GM19397 (cell line): ENCODE measurements at regions not wholly inside any gene's neighbourhood (a gene's known extent, or its start where the extent isn't known, plus 50 kb on each side); places are given as distances from the start of the nearest gene placed in this dataset.
A peak's percentile ranks its signal among the peaks of the same experiment; 100 is the strongest.
"Not testable (repeated sequence)": the region's sequence is repeated elsewhere in the genome, so short reads cannot be mapped to it uniquely, and the experiment has no call there.

Source experiments
- ATAC-seq: cut with Tn5 transposase; IDR thresholded peaks from one replicate; pipeline ENCODE4 v1.9.1; 2021; ENCODE audit warnings: mild to moderate bottlenecking, moderate library complexity; ENCODE audit not compliant: unreplicated experiment

- no peak for ATAC-seq
These were observed 250.6 kb upstream of the KLF8 start for GRCh38 chrX:55981603-55982002.

- ATAC-seq: no peak
These were observed 235.5 kb upstream of the KLF8 start for GRCh38 chrX:55996649-55997048.

GRCh38 chrX:56000174-56000573 lies 232.0 kb upstream of the KLF8 start:
- no peak for ATAC-seq

- no peak for ATAC-seq
These were observed 231.4 kb upstream of the KLF8 start for GRCh38 chrX:56000729-56001128.

GRCh38 chrX:56025872-56026571 lies 206.1 kb upstream of the KLF8 start:
- ATAC-seq: no peak

- ATAC-seq: no peak
These were observed 205.3 kb upstream of the KLF8 start for GRCh38 chrX:56026815-56027214.

GRCh38 chrX:56029188-56029587 lies 203.0 kb upstream of the KLF8 start:
- ATAC-seq: no peak

- no peak for ATAC-seq
These were observed 202.5 kb upstream of the KLF8 start for GRCh38 chrX:56029691-56030090.

GRCh38 chrX:56031409-56031808 lies 200.7 kb upstream of the KLF8 start:
- no peak for ATAC-seq

- no peak for ATAC-seq
These were observed 198.5 kb upstream of the KLF8 start for GRCh38 chrX:56033495-56034180.

GRCh38 chrX:56052673-56053330 lies 179.4 kb upstream of the KLF8 start:
- ATAC-seq: not testable (repeated sequence)

- no peak for ATAC-seq
These were observed 174.8 kb upstream of the KLF8 start for GRCh38 chrX:56057325-56057724.

- ATAC-seq: peak; percentile 64
These were observed 166.1 kb upstream of the KLF8 start for GRCh38 chrX:56066016-56066415.

GRCh38 chrX:56068274-56068758 lies 163.8 kb upstream of the KLF8 start:
- peak; percentile 34 for ATAC-seq

- no peak for ATAC-seq
These were observed 162.7 kb upstream of the KLF8 start for GRCh38 chrX:56069299-56069931.

- no peak for ATAC-seq
These were observed 142.8 kb upstream of the KLF8 start for GRCh38 chrX:56089376-56089775.

GRCh38 chrX:56099271-56099670 lies 132.9 kb upstream of the KLF8 start:
- ATAC-seq: no peak

- ATAC-seq: no peak
These were observed 124.8 kb upstream of the KLF8 start for GRCh38 chrX:56107320-56107719.

- no peak for ATAC-seq
These were observed 118.2 kb upstream of the KLF8 start for GRCh38 chrX:56113785-56114436.

- no peak for ATAC-seq
These were observed 117.7 kb upstream of the KLF8 start for GRCh38 chrX:56114437-56114787.

- no peak for ATAC-seq
These were observed 111.9 kb upstream of the KLF8 start for GRCh38 chrX:56120242-56120641.
